22Rv1 (cell line): ENCODE measurements at regions not wholly inside any gene's neighbourhood (a gene's known extent, or its start where the extent isn't known, plus 50 kb on each side); places are given as distances from the start of the nearest gene placed in this dataset.

ENCODE experiments used
- ZFX ChIP-seq: fragments of 450-650 bp; IDR thresholded peaks from 2 replicates; pipeline ENCODE4 v1.6.1; 2017; ENCODE audit warnings: antibody characterized with exemption, borderline replicate concordance
- TF ChIP-seq, protein P1 (sequence below): fragments of 450-650 bp; IDR thresholded peaks from 2 replicates; pipeline ENCODE4 v1.5.1; 2017; ENCODE audit warnings: mild to moderate bottlenecking

DNA sequence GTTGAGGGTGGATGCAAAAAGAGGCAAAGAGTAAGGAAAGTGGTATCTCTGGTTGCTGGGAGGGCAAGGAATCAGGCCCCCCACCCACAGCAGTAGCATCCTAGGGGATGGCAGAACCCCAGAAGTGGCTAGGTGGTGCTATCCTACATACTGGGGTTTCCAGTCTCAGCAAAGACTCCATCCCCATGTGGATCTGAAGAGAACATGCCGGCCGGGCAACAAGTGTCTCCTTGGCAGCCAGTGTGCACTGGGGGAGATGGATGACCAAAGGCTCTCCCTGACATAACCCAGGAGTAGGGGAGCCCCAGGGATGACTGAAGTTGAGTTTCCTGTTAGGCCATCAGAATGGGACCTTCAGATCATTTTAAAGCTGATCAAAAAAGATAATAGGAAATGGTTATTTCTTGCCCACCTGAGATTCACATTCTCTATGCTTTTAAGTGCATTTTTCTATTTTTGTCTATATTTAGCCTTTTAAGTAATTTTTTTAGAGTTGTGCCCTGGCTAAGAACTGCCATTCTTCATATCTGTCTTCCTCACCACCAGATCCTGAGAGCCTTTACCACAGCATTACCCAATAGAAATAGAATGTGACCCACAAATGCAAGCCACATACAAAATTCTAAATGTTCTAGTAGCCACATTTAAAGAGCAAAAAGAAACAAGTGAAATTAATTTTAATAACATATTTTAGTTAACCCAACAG lies 78.7 kb upstream of the SMIM23 start:
- TF ChIP-seq, protein P1, sequence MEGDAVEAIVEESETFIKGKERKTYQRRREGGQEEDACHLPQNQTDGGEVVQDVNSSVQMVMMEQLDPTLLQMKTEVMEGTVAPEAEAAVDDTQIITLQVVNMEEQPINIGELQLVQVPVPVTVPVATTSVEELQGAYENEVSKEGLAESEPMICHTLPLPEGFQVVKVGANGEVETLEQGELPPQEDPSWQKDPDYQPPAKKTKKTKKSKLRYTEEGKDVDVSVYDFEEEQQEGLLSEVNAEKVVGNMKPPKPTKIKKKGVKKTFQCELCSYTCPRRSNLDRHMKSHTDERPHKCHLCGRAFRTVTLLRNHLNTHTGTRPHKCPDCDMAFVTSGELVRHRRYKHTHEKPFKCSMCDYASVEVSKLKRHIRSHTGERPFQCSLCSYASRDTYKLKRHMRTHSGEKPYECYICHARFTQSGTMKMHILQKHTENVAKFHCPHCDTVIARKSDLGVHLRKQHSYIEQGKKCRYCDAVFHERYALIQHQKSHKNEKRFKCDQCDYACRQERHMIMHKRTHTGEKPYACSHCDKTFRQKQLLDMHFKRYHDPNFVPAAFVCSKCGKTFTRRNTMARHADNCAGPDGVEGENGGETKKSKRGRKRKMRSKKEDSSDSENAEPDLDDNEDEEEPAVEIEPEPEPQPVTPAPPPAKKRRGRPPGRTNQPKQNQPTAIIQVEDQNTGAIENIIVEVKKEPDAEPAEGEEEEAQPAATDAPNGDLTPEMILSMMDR = no peak
- TF ChIP-seq ZFX = no peak
